Body of pancreas (tissue), 4 donors: ENCODE measurements at regions not wholly inside any gene's neighbourhood (a gene's known extent, or its start where the extent isn't known, plus 50 kb on each side); places are given as distances from the start of the nearest gene placed in this dataset.

Source experiments
- ATAC-seq: fragments of 150-250 bp; one replicate; pipeline ENCODE4 v1.9.1; 2016
- DNase-seq, 4 donors: peaks; one replicate each; pipeline ENCODE4 v3.0.0-alpha.2; 2019
- H3K27ac ChIP-seq, 4 donors: fragments of 200-600 bp; sonication (generic); 1 replicate in 3 of 4; 2 replicates in 1 of 4; pipeline versions ENCODE4 v1.5.1 to v1.6.1; 2016 to 2019; ENCODE audit warnings: mild to moderate bottlenecking in 1 of 4, mixed read lengths in 1 of 4, moderate library complexity in 1 of 4
- H3K27me3 ChIP-seq, 2 donors: fragments of 200-600 bp; sonication (generic); one replicate each; pipeline ENCODE4 v1.6.0; 2016; ENCODE audit warnings: mild to moderate bottlenecking in 1 of 2
- H3K36me3 ChIP-seq, 2 donors: fragments of 200-600 bp; sonication (generic); replicated peaks in 1 of 2; 2 replicates each; pipeline ENCODE4 v1.5.1; 2016; ENCODE audit warnings: low read depth in 2 of 2; ENCODE audit not compliant: insufficient read depth in 1 of 2
- H3K4me1 ChIP-seq: fragments of 200-600 bp; sonication (generic); one replicate; pipeline ENCODE4 v1.6.0; 2016
- H3K4me3 ChIP-seq, 2 donors: fragments of 200-600 bp; sonication (generic); 1 replicate in 1 of 2; 2 replicates in 1 of 2; pipeline ENCODE4 v1.5.1; 2016 to 2019
- H3K9me3 ChIP-seq, 3 donors: fragments of 200-600 bp; sonication (generic); 1 replicate in 2 of 3; 2 replicates in 1 of 3; pipeline ENCODE4 v1.5.1; 2016
- POLR2A ChIP-seq, 3 donors: fragments of 450-650 bp; IDR thresholded peaks; one replicate each; pipeline ENCODE4 v1.6.1; 2016; ENCODE audit warnings: antibody characterized with exemption in 3 of 3, mild to moderate bottlenecking in 2 of 3
- WGBS, 2 donors: methylation state at CpG; one replicate each; pipeline ENCODE4 v1.1.5; 2017; 5-methylcytosine and 5-hydroxymethylcytosine counted together
- intact Hi-C: fragments of 100-400 bp; cut with DNase I; formaldehyde crosslinking; loops from one replicate; pipeline ENCODE4 v1.15.1; 2023
- TF ChIP-seq, protein P1 (sequence below), 7 experiments: fragments of 450-650 bp in 4 of 7; fragments of 200-600 bp in 3 of 7; sonication (generic) in 3 of 7; IDR thresholded peaks; one replicate each; pipeline ENCODE4 v1.5.1; 2016 to 2019; ENCODE audit warnings: antibody characterized with exemption in 7 of 7

DNA sequence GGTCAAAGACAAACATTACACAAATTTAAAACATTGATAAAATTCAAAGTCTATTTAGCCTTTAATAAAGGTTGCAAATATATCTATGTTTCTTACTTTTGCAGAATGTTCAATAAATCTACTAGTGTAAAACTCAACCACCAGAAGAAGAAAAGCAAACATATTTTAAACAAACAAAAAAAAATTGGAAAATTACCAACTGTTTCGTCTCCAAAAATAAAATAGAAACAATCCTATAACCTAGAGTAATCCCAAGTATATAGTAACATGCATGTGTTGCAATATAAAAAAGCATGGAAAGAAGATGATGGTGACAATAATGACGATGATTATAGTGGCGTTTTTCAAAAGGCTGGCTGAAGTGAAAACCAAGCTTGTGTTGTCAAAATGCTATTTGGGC, 86.0 kb upstream of the PAPPA start:
- Histone ChIP-seq H3K36me3 (no peaks in the 10 kb centered on the region), H3K4me1 (no peaks in the 10 kb centered on the region), H3K4me3 (no peak overlapping the region), H3K27ac (no peak overlapping the region), H3K27me3 (no peaks in the 10 kb centered on the region), H3K9me3 (no peaks in the 10 kb centered on the region)
- intact Hi-C loops, result no loop called here
- 52 to 60% methylated on average over 3 of the region's 3 CpGs for WGBS, 2 donors
- ATAC-seq (no peak), DNase-seq (no peak)
- no peak for TF ChIP-seq POLR2A (IDR thresholded peaks at IDR 0.05)
- TF ChIP-seq, protein P1, sequence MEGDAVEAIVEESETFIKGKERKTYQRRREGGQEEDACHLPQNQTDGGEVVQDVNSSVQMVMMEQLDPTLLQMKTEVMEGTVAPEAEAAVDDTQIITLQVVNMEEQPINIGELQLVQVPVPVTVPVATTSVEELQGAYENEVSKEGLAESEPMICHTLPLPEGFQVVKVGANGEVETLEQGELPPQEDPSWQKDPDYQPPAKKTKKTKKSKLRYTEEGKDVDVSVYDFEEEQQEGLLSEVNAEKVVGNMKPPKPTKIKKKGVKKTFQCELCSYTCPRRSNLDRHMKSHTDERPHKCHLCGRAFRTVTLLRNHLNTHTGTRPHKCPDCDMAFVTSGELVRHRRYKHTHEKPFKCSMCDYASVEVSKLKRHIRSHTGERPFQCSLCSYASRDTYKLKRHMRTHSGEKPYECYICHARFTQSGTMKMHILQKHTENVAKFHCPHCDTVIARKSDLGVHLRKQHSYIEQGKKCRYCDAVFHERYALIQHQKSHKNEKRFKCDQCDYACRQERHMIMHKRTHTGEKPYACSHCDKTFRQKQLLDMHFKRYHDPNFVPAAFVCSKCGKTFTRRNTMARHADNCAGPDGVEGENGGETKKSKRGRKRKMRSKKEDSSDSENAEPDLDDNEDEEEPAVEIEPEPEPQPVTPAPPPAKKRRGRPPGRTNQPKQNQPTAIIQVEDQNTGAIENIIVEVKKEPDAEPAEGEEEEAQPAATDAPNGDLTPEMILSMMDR (IDR thresholded peaks at IDR 0.05), result no peak

- H3K4me1 ChIP-seq, result no peaks in the 10 kb centered on the region
- no peaks in the 10 kb centered on the region for H3K36me3 ChIP-seq
- H3K27me3 ChIP-seq, result no peaks in the 10 kb centered on the region
- TF ChIP-seq POLR2A (IDR thresholded peaks at IDR 0.05), result no peak
- TF ChIP-seq, protein P1 (IDR thresholded peaks at IDR 0.05), result no peak
- H3K27ac ChIP-seq, result no peak overlapping the region
- ATAC-seq (no peak), DNase-seq (no peak)
- H3K4me3 ChIP-seq, result no peak overlapping the region
- intact Hi-C loops, result no loop called here
- no peaks in the 10 kb centered on the region for H3K9me3 ChIP-seq
- WGBS, 2 donors, result 61 to 73% methylated on average over 4 of the region's 4 CpGs
Measured at GRCh38 chr9:116070256-116070914, 83.2 kb upstream of the PAPPA start.

- no peak overlapping the region for H3K4me3 ChIP-seq
- H3K9me3 ChIP-seq, result no peaks in the 10 kb centered on the region
- H3K36me3 ChIP-seq, result no peaks in the 10 kb centered on the region
- H3K27ac ChIP-seq, result no peak overlapping the region
- H3K27me3 ChIP-seq, result no peaks in the 10 kb centered on the region
- DNase-seq, result no peak
- no peak for ATAC-seq
- TF ChIP-seq POLR2A (IDR thresholded peaks at IDR 0.05), result no peak
- TF ChIP-seq, protein P1 (IDR thresholded peaks at IDR 0.05), result no peak
- intact Hi-C loops, result no loop called here
- no peaks in the 10 kb centered on the region for H3K4me1 ChIP-seq
- WGBS, 2 donors, result 63 to 71% methylated on average over 2 of the region's 2 CpGs
Measured at GRCh38 chr9:116072046-116072445, 81.5 kb upstream of the PAPPA start.

DNA sequence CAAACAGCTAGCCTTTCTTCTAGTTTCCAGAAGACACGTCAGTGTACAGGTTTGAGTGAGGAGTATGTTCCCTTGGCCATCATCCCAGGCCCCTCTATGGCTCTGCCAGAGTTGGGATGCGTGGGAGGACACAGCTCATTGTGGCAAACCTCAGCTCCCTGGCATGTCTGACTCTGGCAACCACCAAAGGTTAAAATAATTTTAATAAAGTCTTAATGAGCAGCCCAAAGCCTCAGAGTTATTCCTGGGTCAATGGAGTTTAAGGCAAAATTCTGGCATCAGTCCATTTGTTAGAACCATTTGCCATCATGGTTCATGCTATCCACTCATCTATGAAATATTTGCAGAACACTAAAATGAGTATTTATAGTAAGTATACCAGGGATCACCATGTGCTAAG, 79.8 kb upstream of the PAPPA start:
- Histone ChIP-seq H3K27ac (no peak overlapping the region), H3K36me3 (no peaks in the 10 kb centered on the region), H3K4me3 (no peak overlapping the region), H3K4me1 (no peaks in the 10 kb centered on the region), H3K27me3 (no peaks in the 10 kb centered on the region), H3K9me3 (no peaks in the 10 kb centered on the region)
- ATAC-seq, result no peak
- TF ChIP-seq POLR2A (IDR thresholded peaks at IDR 0.05), result no peak
- TF ChIP-seq, protein P1 (IDR thresholded peaks at IDR 0.05), result no peak
- intact Hi-C loops, result no loop called here
- 50 to 83% methylated on average over 2 of the region's 2 CpGs for WGBS, 2 donors
- no peak for DNase-seq

GRCh38 chr9:116074658-116075057, 78.9 kb upstream of the PAPPA start:
- DNase-seq (no peak), ATAC-seq (no peak)
- Histone ChIP-seq H3K4me3 (no peak overlapping the region), H3K36me3 (no peaks in the 10 kb centered on the region), H3K27me3 (no peaks in the 10 kb centered on the region), H3K27ac (no peak overlapping the region), H3K4me1 (no peaks in the 10 kb centered on the region), H3K9me3 (no peaks in the 10 kb centered on the region)
- intact Hi-C loops, result no loop called here
- TF ChIP-seq, protein P1 (IDR thresholded peaks at IDR 0.05), result no peak
- no peak for TF ChIP-seq POLR2A (IDR thresholded peaks at IDR 0.05)
